SK-N-DZ (cell line): ENCODE measurements at regions not wholly inside any gene's neighbourhood (a gene's known extent, or its start where the extent isn't known, plus 50 kb on each side); places are given as distances from the start of the nearest gene placed in this dataset.

Source experiments
- DNase-seq: peaks from one replicate; pipeline ENCODE4 v3.0.0-alpha.2; 2015; ENCODE audit warnings: low spot score

GRCh38 chr11:133720951-133721350, 124.4 kb downstream of the SPATA19 start:
- no peak for DNase-seq

GRCh38 chr11:133719532-133720235, 125.6 kb downstream of the SPATA19 start:
- no peak for DNase-seq

GRCh38 chr11:133718831-133719230, 126.5 kb downstream of the SPATA19 start:
- DNase-seq, result no peak

GRCh38 chr11:133718238-133718637, 127.1 kb downstream of the SPATA19 start:
- no peak for DNase-seq

GRCh38 chr11:133716602-133717001, 128.7 kb downstream of the SPATA19 start:
- no peak for DNase-seq

GRCh38 chr11:133715602-133716001, 129.7 kb downstream of the SPATA19 start:
- no peak for DNase-seq

- DNase-seq, result no peak
Observed at GRCh38 chr11:133714471-133715375, 130.6 kb downstream of the SPATA19 start.

GRCh38 chr11:133713844-133714243, 131.5 kb downstream of the SPATA19 start:
- no peak for DNase-seq

- DNase-seq, result no peak
Observed at GRCh38 chr11:133713406-133713805, 131.9 kb downstream of the SPATA19 start.

GRCh38 chr11:133712051-133712560, 133.2 kb downstream of the SPATA19 start:
- no peak for DNase-seq

GRCh38 chr11:133711545-133711944, 133.8 kb downstream of the SPATA19 start:
- no peak for DNase-seq

- no peak for DNase-seq
Observed at GRCh38 chr11:133710681-133711240, 134.6 kb downstream of the SPATA19 start.

GRCh38 chr11:133710241-133710640, 135.1 kb downstream of the SPATA19 start:
- DNase-seq, result no peak

GRCh38 chr11:133708547-133709051, 136.7 kb downstream of the SPATA19 start:
- DNase-seq, result no peak

- DNase-seq, result no peak
Observed at GRCh38 chr11:133706925-133707794, 138.2 kb downstream of the SPATA19 start.

GRCh38 chr11:133705873-133706272, 139.4 kb downstream of the SPATA19 start:
- DNase-seq, result no peak

- DNase-seq, result no peak
Observed at GRCh38 chr11:133705074-133705648, 140.2 kb downstream of the SPATA19 start.

- no peak for DNase-seq
Observed at GRCh38 chr11:133699071-133699470, 146.2 kb downstream of the SPATA19 start.

GRCh38 chr11:133698654-133699053, 146.7 kb downstream of the SPATA19 start:
- DNase-seq, result no peak

GRCh38 chr11:133697603-133698180, 147.6 kb downstream of the SPATA19 start:
- DNase-seq, result no peak
